SK-N-SH treated with all-trans-retinoic acid at 6 μM for 48 hours (cell line): ENCODE measurements at regions not wholly inside any gene's neighbourhood (a gene's known extent, or its start where the extent isn't known, plus 50 kb on each side); places are given as distances from the start of the nearest gene placed in this dataset.

Experiments
- ARNTL ChIP-seq: fragments of 450-650 bp; formaldehyde crosslinking; IDR thresholded peaks from 2 replicates; pipeline ENCODE4 v1.5.0; 2020; ENCODE audit warnings: low read depth, mild to moderate bottlenecking, moderate library complexity, borderline replicate concordance
- BACH2 ChIP-seq: fragments of 250-450 bp; sonication (Bioruptor Pico); IDR thresholded peaks from 2 replicates; pipeline ENCODE4 v1.9.0; 2021; ENCODE audit warnings: mild to moderate bottlenecking, borderline replicate concordance
- CREB5 ChIP-seq: fragments of 250-450 bp; sonication (Bioruptor Pico); IDR thresholded peaks from 2 replicates; pipeline ENCODE4 v1.5.1; 2020; ENCODE audit warnings: low read depth, mild to moderate bottlenecking, moderate library complexity
- GLIS3 ChIP-seq: fragments of 250-450 bp; sonication (Bioruptor Pico); IDR thresholded peaks from 2 replicates; pipeline ENCODE4 v1.5.0; 2020; ENCODE audit warnings: mild to moderate bottlenecking, moderate library complexity
- POU6F1 ChIP-seq: fragments of 250-450 bp; sonication (Bioruptor Pico); IDR thresholded peaks from 2 replicates; pipeline ENCODE4 v1.8.0; 2021; ENCODE audit warnings: low read depth, mild to moderate bottlenecking, moderate library complexity, borderline replicate concordance
- SNAI2 ChIP-seq: fragments of 250-450 bp; sonication (Bioruptor Pico); IDR thresholded peaks from 2 replicates; pipeline ENCODE4 v1.5.0; 2020; ENCODE audit warnings: mild to moderate bottlenecking, moderate library complexity
- ZNF8 ChIP-seq: fragments of 450-650 bp; formaldehyde crosslinking; IDR thresholded peaks from 2 replicates; pipeline ENCODE4 v1.5.0; 2020; ENCODE audit warnings: mild to moderate bottlenecking, moderate library complexity
- TF ChIP-seq, protein P1 (sequence below): fragments of 250-450 bp; sonication (Bioruptor Pico); IDR thresholded peaks from 2 replicates; pipeline ENCODE4 v1.8.0; 2020; ENCODE audit warnings: mild to moderate bottlenecking, moderate library complexity, borderline replicate concordance

- TF ChIP-seq ZNF8 (CRISPR knock-in tag) = no peak
- TF ChIP-seq BACH2 (CRISPR knock-in tag) = no peak
- TF ChIP-seq ARNTL = no peak
- TF ChIP-seq, protein P1, sequence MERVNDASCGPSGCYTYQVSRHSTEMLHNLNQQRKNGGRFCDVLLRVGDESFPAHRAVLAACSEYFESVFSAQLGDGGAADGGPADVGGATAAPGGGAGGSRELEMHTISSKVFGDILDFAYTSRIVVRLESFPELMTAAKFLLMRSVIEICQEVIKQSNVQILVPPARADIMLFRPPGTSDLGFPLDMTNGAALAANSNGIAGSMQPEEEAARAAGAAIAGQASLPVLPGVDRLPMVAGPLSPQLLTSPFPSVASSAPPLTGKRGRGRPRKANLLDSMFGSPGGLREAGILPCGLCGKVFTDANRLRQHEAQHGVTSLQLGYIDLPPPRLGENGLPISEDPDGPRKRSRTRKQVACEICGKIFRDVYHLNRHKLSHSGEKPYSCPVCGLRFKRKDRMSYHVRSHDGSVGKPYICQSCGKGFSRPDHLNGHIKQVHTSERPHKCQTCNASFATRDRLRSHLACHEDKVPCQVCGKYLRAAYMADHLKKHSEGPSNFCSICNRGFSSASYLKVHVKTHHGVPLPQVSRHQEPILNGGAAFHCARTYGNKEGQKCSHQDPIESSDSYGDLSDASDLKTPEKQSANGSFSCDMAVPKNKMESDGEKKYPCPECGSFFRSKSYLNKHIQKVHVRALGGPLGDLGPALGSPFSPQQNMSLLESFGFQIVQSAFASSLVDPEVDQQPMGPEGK = no peak
- TF ChIP-seq POU6F1 = no peak
- no peak for TF ChIP-seq GLIS3 (CRISPR knock-in tag)
- TF ChIP-seq SNAI2 = no peak
- no peak for TF ChIP-seq CREB5 (CRISPR knock-in tag)
Observed at GRCh38 chr2:195534971-195535370, 122.1 kb upstream of the SLC39A10 start.
